CD1c-positive myeloid dendritic cell (primary cell): ENCODE measurements at regions not wholly inside any gene's neighbourhood (a gene's known extent, or its start where the extent isn't known, plus 50 kb on each side); places are given as distances from the start of the nearest gene placed in this dataset.
"Not testable (repeated sequence)": the region's sequence is repeated elsewhere in the genome, so short reads cannot be mapped to it uniquely, and the experiment has no call there.

Experiments used
- DNase-seq: peaks from one replicate; pipeline ENCODE4 v3.0.0-alpha.2; 2016; ENCODE audit errors: extremely low spot score

- no peak for DNase-seq
Observed at GRCh38 chr2:15751477-15751876, 159.8 kb downstream of the DDX1 start.

- no peak for DNase-seq
Observed at GRCh38 chr2:15752552-15753232, 161.0 kb downstream of the DDX1 start.

- no peak for DNase-seq
Observed at GRCh38 chr2:15753233-15753798, 161.6 kb downstream of the DDX1 start.

- DNase-seq, result no peak
Observed at GRCh38 chr2:15753811-15754702, 162.4 kb downstream of the DDX1 start.

GRCh38 chr2:15754703-15755099 lies 163.0 kb downstream of the DDX1 start:
- DNase-seq, result no peak

- no peak for DNase-seq
Observed at GRCh38 chr2:15755528-15755927, 163.9 kb downstream of the DDX1 start.

GRCh38 chr2:15756011-15756550 lies 164.4 kb downstream of the DDX1 start:
- DNase-seq, result no peak

GRCh38 chr2:15756882-15757819 lies 165.5 kb downstream of the DDX1 start:
- DNase-seq, result no peak

GRCh38 chr2:15757820-15758586 lies 166.3 kb downstream of the DDX1 start:
- DNase-seq, result no peak

- no peak for DNase-seq
Observed at GRCh38 chr2:15758848-15759247, 167.2 kb downstream of the DDX1 start.

GRCh38 chr2:15759385-15759784 lies 167.7 kb downstream of the DDX1 start:
- DNase-seq, result no peak

- not testable (repeated sequence) for DNase-seq
Observed at GRCh38 chr2:15759791-15760190, 168.1 kb downstream of the DDX1 start.

- DNase-seq, result no peak
Observed at GRCh38 chr2:15760232-15760910, 168.7 kb downstream of the DDX1 start.

- no peak for DNase-seq
Observed at GRCh38 chr2:15761056-15761455, 169.4 kb downstream of the DDX1 start.

- no peak for DNase-seq
Observed at GRCh38 chr2:15761910-15762309, 170.2 kb downstream of the DDX1 start.

GRCh38 chr2:15762449-15762848 lies 170.8 kb downstream of the DDX1 start:
- no peak for DNase-seq

- no peak for DNase-seq
Observed at GRCh38 chr2:15763106-15763821, 171.6 kb downstream of the DDX1 start.

- no peak for DNase-seq
Observed at GRCh38 chr2:15763822-15764682, 172.4 kb downstream of the DDX1 start.

- DNase-seq, result no peak
Observed at GRCh38 chr2:15764683-15765011, 173.0 kb downstream of the DDX1 start.
